Ovary (tissue), 3 donors: ENCODE measurements at regions not wholly inside any gene's neighbourhood (a gene's known extent, or its start where the extent isn't known, plus 50 kb on each side); places are given as distances from the start of the nearest gene placed in this dataset.
"Not testable (repeated sequence)": the region's sequence is repeated elsewhere in the genome, so short reads cannot be mapped to it uniquely, and the experiment has no call there.

Experiments
- CTCF ChIP-seq, 3 donors: fragments of 450-650 bp in 2 of 3; fragments of 200-600 bp in 1 of 3; IDR thresholded peaks; one replicate each; pipeline versions ENCODE4 v1.5.1 to v1.8.0; 2016 to 2022; ENCODE audit warnings: antibody characterized with exemption in 3 of 3, mild to moderate bottlenecking in 1 of 3
- EP300 ChIP-seq: sonication (generic); formaldehyde crosslinking; IDR thresholded peaks from one replicate; pipeline ENCODE4 v1.6.1; 2017; ENCODE audit warnings: antibody characterized with exemption
- POLR2A ChIP-seq: fragments of 450-650 bp; IDR thresholded peaks from one replicate; pipeline ENCODE4 v1.6.1; 2017; ENCODE audit warnings: antibody characterized with exemption, mild to moderate bottlenecking, moderate library complexity
- donor health status: DM: no; HTN: no; CAD: no.

DNA sequence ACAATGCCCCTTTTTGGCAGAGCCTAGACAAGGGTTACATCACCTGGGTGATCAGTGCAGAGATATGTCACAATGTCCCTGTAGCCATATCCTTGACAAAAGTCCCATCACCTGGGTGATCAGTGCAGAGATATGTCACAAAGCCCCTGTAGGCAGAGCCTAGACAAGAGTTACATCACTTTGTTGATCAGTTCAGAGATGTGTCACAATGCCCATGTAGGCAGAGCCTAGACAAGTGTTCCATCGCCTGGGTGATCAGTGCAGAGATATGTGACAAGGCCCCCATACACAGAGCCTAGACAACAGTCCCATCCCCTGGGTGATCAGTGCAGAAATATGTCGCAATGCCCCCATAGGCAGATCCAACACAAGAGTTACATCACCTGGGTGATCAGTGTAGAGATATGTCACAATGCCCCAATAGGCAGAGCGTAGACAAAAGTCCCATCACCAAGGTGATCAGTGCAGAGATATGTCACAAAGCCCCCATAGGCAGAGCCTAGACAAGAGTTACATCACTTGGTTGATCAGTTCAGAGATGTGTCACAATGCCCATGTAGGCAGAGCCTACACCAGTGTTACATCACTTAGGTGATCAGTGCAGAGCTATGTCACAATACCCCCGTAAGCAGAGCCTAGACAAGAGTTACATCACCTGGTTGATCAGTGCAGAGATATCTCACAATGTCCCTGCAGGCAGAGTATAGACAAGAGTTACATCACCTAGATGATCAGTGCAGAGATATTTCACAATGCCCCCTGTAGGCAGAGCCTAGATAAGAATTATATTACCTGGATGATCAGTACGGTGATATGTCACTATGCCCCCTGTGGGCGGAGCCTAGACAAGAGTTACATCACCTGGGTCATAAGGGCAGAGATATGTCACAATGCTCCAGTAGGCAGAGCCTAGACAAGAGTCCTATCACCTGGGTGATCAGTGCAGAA, 137.6 kb upstream of the FRG2B start:
- TF ChIP-seq CTCF (IDR thresholded peaks at IDR 0.05); POLR2A; EP300: not testable (repeated sequence)
